Brain microvascular endothelial cell (primary cell): ENCODE measurements at regions not wholly inside any gene's neighbourhood (a gene's known extent, or its start where the extent isn't known, plus 50 kb on each side); places are given as distances from the start of the nearest gene placed in this dataset.

ENCODE experiments used
- DNase-seq: peaks from one replicate; pipeline ENCODE4 v3.0.0-alpha.2; 2020
- H3K27ac ChIP-seq: fragments of 250-450 bp; sonication (Bioruptor Pico); 2 replicates; pipeline ENCODE4 v1.5.1; 2020; ENCODE audit warnings: mild to moderate bottlenecking, moderate library complexity
- H3K27me3 ChIP-seq: fragments of 250-450 bp; sonication (Bioruptor Pico); replicated peaks from 2 replicates; pipeline ENCODE4 v1.5.1; 2020; ENCODE audit warnings: mild to moderate bottlenecking
- H3K36me3 ChIP-seq: fragments of 250-450 bp; sonication (Bioruptor Pico); replicated peaks from 2 replicates; pipeline ENCODE4 v1.5.1; 2020; ENCODE audit warnings: mild to moderate bottlenecking
- H3K4me3 ChIP-seq: 2 replicates; pipeline ENCODE4 v1.5.1; 2011; ENCODE audit warnings: low read depth, mild to moderate bottlenecking, control low read depth, low read length, moderate library complexity
- CTCF ChIP-seq: IDR thresholded peaks from 2 replicates; pipeline ENCODE4 v1.5.1; 2011; ENCODE audit warnings: low read depth, mild to moderate bottlenecking, moderate library complexity, low read length, control low read depth, inconsistent platforms; ENCODE audit errors: missing control alignments
- in situ Hi-C: cut with HindIII; loops from 2 replicates; pipeline ENCODE4 v1.10.0; 2017; ENCODE audit warnings: low sequenced_read_pairs, low pct_ligation_motif_present

DNA sequence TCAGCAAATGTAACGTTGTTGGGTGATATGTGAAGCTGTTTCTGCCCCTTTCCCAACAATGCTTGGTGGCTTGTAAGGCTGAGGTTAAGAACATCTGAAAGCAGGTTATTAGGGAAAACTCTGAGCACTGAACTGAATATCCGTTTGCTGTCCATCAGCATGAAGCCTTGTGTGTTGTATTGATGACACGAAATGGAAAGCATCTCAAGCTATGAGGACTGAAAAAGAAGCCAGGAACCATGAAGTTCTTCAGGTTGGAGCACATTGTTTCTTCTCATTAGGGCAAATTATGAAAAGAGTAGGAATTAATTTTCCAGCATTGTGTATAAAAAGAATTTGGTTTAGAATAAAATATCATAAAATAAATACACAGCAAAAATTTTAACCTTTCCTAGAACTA lies 106.8 kb downstream of the IZUMO3 start:
- Histone ChIP-seq H3K36me3 (no peaks in the 10 kb centered on the region), H3K4me3 (no peak overlapping the region), H3K27ac (no peak overlapping the region), H3K27me3 (no peaks in the 10 kb centered on the region)
- no peak for DNase-seq
- in situ Hi-C loops, result no loop called here
- no peak for TF ChIP-seq CTCF

GRCh38 chr9:24436761-24437160 lies 108.9 kb downstream of the IZUMO3 start:
- Histone ChIP-seq H3K4me3 (no peak overlapping the region), H3K27me3 (no peaks in the 10 kb centered on the region), H3K27ac (no peak overlapping the region), H3K36me3 (no peaks in the 10 kb centered on the region)
- no peak for TF ChIP-seq CTCF
- in situ Hi-C loops, result no loop called here
- no peak for DNase-seq

DNA sequence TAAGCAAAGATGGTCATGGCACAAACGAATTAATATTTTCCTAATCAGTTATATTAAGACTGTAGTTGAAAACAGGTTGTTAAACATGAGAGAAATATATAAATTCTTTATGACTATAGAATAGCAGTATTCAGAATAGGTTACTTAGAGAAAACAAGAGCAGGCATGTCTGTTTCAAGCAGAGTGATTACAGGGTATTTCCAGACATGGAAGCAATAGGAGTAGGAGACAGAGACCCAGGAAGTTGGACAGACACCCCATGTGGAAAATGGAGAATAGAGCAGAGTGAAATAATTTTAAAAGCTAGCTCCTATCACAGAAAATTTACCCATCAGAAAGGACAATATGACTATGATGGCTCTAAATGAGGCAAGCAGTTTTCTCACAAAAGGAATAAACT lies 111.5 kb downstream of the IZUMO3 start:
- in situ Hi-C loops, result no loop called here
- H3K36me3 ChIP-seq, result no peaks in the 10 kb centered on the region
- no peak for DNase-seq
- H3K27me3 ChIP-seq, result no peaks in the 10 kb centered on the region
- no peak overlapping the region for H3K4me3 ChIP-seq
- TF ChIP-seq CTCF, result no peak
- no peak overlapping the region for H3K27ac ChIP-seq

DNA sequence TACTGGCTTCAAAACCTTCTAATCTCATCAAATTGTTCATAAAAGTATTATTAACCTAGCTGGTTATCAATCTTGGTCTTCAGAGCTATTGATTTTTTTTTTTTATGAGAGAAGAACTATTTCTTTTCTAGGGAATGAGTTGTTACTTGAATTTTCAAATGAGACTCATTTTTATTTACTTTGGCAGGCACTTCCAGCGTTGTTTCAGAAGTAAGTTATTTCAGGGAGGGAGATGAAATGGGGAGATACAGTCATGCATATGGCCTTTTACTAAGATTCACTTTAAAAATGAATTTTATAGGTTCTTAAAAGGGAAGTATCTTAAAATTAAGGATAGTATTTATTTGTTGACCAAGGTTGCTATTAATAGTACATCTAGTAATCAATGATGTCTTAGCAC lies 129.6 kb downstream of the IZUMO3 start:
- no peaks in the 10 kb centered on the region for H3K27me3 ChIP-seq

DNA sequence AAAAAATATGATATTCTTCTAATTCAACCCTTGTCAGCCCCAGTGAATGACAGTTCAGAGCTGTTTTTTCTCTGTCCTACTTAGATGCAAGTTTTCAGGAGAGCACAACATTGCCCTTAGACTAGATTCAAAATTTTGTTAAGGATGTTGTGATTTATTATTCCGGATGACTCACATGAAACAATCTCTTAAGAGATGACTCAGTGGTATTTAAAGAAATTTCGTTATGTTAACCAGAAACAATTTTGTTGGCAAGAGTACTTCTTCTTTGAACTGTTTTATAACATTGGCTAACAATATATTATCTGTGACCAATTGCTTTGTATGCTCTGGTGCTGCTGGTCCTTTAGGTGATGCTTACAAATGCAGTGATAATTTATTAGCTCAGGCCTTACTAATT lies 132.0 kb downstream of the IZUMO3 start:
- Histone ChIP-seq H3K36me3 (no peaks in the 10 kb centered on the region), H3K27ac (no peak overlapping the region), H3K4me3 (no peak overlapping the region), H3K27me3 (no peaks in the 10 kb centered on the region)
- no peak for TF ChIP-seq CTCF
- DNase-seq, result no peak
- in situ Hi-C loops, result no loop called here

More for the DNA sequence above, 129.6 kb downstream of the IZUMO3 start:
- no peak overlapping the region for H3K4me3 ChIP-seq
- no peak for TF ChIP-seq CTCF
- H3K36me3 ChIP-seq, result no peaks in the 10 kb centered on the region
- in situ Hi-C loops, result no loop called here
- no peak for DNase-seq
- no peak overlapping the region for H3K27ac ChIP-seq

DNA sequence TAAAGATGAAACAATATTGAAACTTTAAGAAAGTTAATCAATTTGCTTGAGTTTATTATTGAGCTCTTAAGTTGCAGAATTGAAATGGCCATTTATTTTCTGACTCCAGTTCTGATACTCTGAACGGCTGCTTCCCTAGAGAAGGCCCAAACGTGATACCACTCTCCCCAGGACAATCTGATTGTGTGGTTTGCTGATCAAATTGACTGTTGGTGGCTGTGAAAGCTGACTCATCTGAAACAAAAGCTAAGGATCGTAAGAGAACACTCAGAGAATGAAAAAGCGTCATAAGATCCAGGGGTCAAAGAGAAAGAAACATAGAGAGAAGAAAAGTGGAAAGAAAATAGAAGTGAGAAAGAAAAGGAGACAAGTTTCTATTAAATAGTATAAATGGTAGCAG lies 147.2 kb downstream of the IZUMO3 start:
- DNase-seq, result no peak
- H3K4me3 ChIP-seq, result no peak overlapping the region
- H3K27me3 ChIP-seq, result no peaks in the 10 kb centered on the region
- no peak overlapping the region for H3K27ac ChIP-seq
- in situ Hi-C loops, result no loop called here
- no peaks in the 10 kb centered on the region for H3K36me3 ChIP-seq
- TF ChIP-seq CTCF, result no peak
